Cardiac muscle cell (in vitro differentiated cells and primary cell): ENCODE measurements at regions not wholly inside any gene's neighbourhood (a gene's known extent, or its start where the extent isn't known, plus 50 kb on each side); places are given as distances from the start of the nearest gene placed in this dataset.

Experiments used
- DNase-seq, 2 donors: peaks; one replicate each; pipeline versions ENCODE4 v3.0.0 to v3.0.0-alpha.2; 2010 to 2017; ENCODE audit warnings: low read depth in 1 of 2, low spot score in 1 of 2
- H3K27ac ChIP-seq: fragments of 200-600 bp; sonication (generic); 2 replicates; pipeline ENCODE4 v1.5.1; 2016
- H3K27me3 ChIP-seq: fragments of 200-600 bp; sonication (generic); 2 replicates; pipeline ENCODE4 v1.6.0; 2016; ENCODE audit warnings: control low read depth
- H3K36me3 ChIP-seq: fragments of 200-600 bp; sonication (generic); 2 replicates; pipeline ENCODE4 v1.5.1; 2016; ENCODE audit warnings: control low read depth
- H3K4me1 ChIP-seq: fragments of 200-600 bp; sonication (generic); 2 replicates; pipeline ENCODE4 v1.8.1; 2017; ENCODE audit warnings: low read depth, mild to moderate bottlenecking, mixed run types
- H3K4me3 ChIP-seq: fragments of 200-600 bp; sonication (generic); 2 replicates; pipeline ENCODE4 v1.5.1; 2016; ENCODE audit warnings: mild to moderate bottlenecking
- H3K9me3 ChIP-seq: fragments of 200-600 bp; sonication (generic); 2 replicates; pipeline ENCODE4 v1.5.1; 2017; ENCODE audit warnings: low read depth, mild to moderate bottlenecking, control low read depth
- TF ChIP-seq, protein P1 (sequence below): IDR thresholded peaks from 2 replicates; pipeline ENCODE4 v1.5.1; 2012; ENCODE audit warnings: low read depth, mild to moderate bottlenecking, low read length

GRCh38 chr12:5204831-5205230, 161.2 kb downstream of the KCNA5 start:
- H3K27ac ChIP-seq = no peak overlapping the region
- TF ChIP-seq, protein P1, sequence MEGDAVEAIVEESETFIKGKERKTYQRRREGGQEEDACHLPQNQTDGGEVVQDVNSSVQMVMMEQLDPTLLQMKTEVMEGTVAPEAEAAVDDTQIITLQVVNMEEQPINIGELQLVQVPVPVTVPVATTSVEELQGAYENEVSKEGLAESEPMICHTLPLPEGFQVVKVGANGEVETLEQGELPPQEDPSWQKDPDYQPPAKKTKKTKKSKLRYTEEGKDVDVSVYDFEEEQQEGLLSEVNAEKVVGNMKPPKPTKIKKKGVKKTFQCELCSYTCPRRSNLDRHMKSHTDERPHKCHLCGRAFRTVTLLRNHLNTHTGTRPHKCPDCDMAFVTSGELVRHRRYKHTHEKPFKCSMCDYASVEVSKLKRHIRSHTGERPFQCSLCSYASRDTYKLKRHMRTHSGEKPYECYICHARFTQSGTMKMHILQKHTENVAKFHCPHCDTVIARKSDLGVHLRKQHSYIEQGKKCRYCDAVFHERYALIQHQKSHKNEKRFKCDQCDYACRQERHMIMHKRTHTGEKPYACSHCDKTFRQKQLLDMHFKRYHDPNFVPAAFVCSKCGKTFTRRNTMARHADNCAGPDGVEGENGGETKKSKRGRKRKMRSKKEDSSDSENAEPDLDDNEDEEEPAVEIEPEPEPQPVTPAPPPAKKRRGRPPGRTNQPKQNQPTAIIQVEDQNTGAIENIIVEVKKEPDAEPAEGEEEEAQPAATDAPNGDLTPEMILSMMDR = no peak
- no peaks in the 10 kb centered on the region for H3K9me3 ChIP-seq
- peaks cover 3% of the 10 kb centered on the region for H3K4me1 ChIP-seq
- DNase-seq = no peak
- H3K4me3 ChIP-seq = no peak overlapping the region
- no peaks in the 10 kb centered on the region for H3K36me3 ChIP-seq
- H3K27me3 ChIP-seq = no peaks in the 10 kb centered on the region

DNA sequence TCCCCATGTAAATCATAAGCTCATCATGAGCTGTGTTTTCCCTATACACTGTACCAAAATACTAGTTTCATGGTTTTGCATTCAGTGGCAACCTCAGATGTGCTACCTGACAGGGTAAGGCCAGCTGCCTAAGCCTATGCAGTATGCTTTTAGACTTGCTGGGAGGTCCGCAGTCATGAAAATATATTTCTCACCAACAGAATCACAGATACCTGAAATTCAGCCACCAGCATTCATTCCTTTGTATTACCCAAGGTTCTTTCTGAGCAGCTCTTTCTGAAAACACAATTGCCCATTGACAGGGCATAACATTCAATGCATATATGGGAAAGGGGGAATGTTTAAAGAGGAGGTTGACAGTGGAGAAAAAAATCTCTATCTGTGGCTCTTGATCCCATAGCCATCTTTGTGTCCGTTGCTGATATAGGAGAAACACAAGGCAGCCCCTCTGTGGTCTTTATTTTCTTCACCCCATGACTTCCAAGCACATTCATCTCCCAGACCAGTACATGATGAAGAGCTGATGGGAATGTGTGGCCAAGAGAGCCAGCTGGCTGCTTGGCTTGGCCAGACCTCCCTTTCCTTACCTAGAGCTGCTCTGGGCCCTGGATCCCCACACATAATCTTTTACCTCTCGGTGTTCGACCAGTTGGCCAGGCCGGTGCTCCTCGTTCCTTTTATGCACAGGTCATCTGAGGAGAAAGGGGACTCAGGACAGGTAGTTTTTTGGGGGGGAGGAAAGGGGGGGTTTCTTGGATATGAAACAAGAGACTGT, 162.9 kb downstream of the KCNA5 start:
- no peaks in the 10 kb centered on the region for H3K27me3 ChIP-seq
- no peak for DNase-seq
- no peaks in the 10 kb centered on the region for H3K36me3 ChIP-seq
- H3K27ac ChIP-seq = no peak overlapping the region
- TF ChIP-seq, protein P1 = no peak
- H3K4me1 ChIP-seq = peaks cover 3% of the 10 kb centered on the region
- no peak overlapping the region for H3K4me3 ChIP-seq
- H3K9me3 ChIP-seq = no peaks in the 10 kb centered on the region

DNA sequence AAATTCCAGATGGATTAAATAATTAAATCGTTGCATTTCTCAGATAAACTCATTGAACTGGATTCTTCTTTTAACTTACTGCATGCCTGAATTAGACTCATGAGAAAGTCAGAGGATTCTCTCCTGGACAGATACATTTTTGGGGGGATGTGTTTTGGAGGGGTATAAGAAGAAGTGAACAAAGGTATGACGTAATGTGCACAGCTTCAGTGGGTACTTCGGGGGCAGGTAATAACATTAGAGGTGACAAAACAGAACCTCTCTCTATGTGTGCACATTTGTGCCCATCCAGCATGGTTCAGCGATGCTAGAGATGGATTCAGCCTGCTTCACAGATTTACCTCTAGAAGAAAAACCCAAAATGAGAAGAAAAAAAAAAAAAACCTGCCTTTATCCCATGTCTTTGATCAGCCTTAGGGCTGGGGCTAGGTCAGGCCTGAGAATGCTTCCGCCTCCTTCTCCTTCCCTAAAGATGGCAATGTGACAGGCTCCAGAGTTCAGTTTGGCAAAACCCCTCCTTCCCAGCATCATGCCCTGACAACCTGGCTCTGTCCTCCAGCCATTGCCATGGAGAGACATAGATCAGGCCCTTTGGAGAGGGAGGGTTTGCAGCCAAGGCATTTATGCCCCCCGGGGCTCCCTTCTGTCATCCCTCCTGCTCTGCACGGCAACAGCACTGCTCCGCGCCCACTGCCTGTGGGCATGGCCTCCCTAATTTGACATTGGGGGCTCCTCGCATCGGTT, 166.7 kb downstream of the KCNA5 start:
- no peaks in the 10 kb centered on the region for H3K27me3 ChIP-seq
- no peaks in the 10 kb centered on the region for H3K4me1 ChIP-seq
- DNase-seq = no peak
- H3K36me3 ChIP-seq = no peaks in the 10 kb centered on the region
- no peak overlapping the region for H3K27ac ChIP-seq
- H3K4me3 ChIP-seq = no peak overlapping the region
- TF ChIP-seq, protein P1 = no peak
- no peaks in the 10 kb centered on the region for H3K9me3 ChIP-seq

DNA sequence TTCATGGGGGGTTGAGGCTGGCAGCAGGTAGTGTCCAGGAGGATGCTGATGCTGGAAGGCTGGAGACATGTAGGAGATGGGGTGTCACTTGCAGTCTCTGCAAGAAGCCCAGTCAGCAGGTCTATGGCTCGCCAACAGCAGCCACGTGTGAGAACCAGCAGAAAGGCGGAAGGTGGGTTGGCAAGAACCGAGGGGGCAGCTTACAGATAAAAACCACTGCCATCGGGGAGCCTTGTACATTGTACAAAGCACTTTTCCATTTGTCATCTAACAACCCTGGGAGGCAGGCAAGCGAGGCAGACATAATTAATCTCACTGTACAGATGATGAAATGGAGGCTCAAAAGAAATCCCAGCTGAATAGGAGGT, 167.2 kb downstream of the KCNA5 start:
- TF ChIP-seq, protein P1 = no peak
- Histone ChIP-seq H3K27me3 (no peaks in the 10 kb centered on the region), H3K27ac (no peak overlapping the region), H3K4me3 (no peak overlapping the region), H3K36me3 (no peaks in the 10 kb centered on the region), H3K4me1 (no peaks in the 10 kb centered on the region), H3K9me3 (no peaks in the 10 kb centered on the region)
- DNase-seq = no peak

GRCh38 chr12:5213336-5213735, 169.7 kb downstream of the KCNA5 start:
- TF ChIP-seq, protein P1 = no peak
- H3K4me1 ChIP-seq = no peaks in the 10 kb centered on the region
- H3K27ac ChIP-seq = no peak overlapping the region
- no peaks in the 10 kb centered on the region for H3K27me3 ChIP-seq
- H3K4me3 ChIP-seq = no peak overlapping the region
- H3K36me3 ChIP-seq = no peaks in the 10 kb centered on the region
- DNase-seq = no peak
- no peaks in the 10 kb centered on the region for H3K9me3 ChIP-seq
